ENCODE measurements at regions not wholly inside any gene's neighbourhood (a gene's known extent, or its start where the extent isn't known, plus 50 kb on each side); places are given as distances from the start of the nearest gene placed in this dataset.
"Not testable (repeated sequence)": the region's sequence is repeated elsewhere in the genome, so short reads cannot be mapped to it uniquely, and the experiment has no call there.

- not testable (repeated sequence) for H3K36me3 Mint-ChIP-seq (ENCODE audit: low read depth); H3K4me3 Mint-ChIP-seq; DNase-seq (ENCODE audit: low spot score); H3K4me1 Mint-ChIP-seq (ENCODE audit: low read depth); H3K27ac Mint-ChIP-seq; H3K27me3 Mint-ChIP-seq (ENCODE audit: low read depth)
- H3K9me3 Mint-ChIP-seq, result peaks cover 36% of the 10 kb centered on the region
Observed at GRCh38 chr12:17116538-17116937, 510.6 kb upstream of the LMO3 start.

DNA sequence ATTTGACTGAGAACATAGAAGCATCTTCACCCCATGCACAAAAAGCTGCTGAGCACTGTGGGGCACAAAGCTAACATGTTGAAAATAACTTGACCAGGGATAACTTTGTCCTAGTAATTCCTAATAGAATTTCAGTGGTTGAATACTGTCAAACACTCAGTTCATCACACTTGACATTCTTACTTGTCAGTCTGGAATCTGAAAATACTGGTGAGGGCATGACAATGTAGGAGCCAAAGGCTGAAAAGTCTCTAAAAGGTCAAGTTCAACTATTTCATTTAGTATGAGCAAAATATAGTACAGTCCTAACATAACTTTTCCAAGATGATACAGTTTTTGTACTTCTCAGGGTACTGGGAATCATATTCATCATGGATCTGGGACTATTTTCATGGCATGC lies 504.4 kb upstream of the LMO3 start:
- no peak overlapping the region for H3K4me3 Mint-ChIP-seq
- H3K27me3 Mint-ChIP-seq (ENCODE audit: low read depth), result no peaks in the 10 kb centered on the region
- DNase-seq (ENCODE audit: low spot score), result no peak
- no peaks in the 10 kb centered on the region for H3K36me3 Mint-ChIP-seq (ENCODE audit: low read depth)
- no peak overlapping the region for H3K27ac Mint-ChIP-seq
- H3K4me1 Mint-ChIP-seq (ENCODE audit: low read depth), result no peaks in the 10 kb centered on the region
- H3K9me3 Mint-ChIP-seq, result peaks cover 23% of the 10 kb centered on the region

DNA sequence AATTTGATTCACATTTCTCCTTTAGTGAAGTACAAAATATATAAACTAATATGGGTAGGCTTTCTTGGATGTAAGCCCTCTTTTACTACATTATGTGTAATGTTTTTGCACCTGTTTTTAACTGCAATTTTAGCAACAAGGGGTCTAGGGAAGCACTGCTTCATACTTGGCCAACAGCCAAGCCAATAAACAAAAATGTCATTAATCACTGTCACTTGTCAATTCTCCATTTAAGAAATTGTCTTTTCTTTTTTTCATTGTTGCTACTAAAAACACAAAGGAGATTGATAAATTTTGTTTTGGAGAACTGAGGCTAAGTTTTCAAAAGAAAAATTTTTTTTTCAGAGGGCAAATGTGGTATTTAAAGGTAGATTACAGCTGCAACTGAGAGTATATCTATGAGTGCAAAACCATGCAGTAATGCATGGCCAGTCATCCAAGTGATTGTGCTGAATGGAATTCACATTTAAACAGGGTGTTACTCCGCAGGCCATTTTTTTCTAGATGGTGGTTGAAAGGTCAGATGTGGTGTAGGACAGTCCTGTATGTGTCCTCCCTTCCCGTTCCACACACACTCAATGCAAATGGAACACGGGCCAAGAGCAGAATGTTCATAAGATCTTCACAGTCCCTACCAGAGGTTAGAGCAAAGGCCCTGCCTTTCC lies 503.0 kb upstream of the LMO3 start:
- Mint-ChIP-seq H3K27me3 (ENCODE audit: low read depth) (no peaks in the 10 kb centered on the region), H3K36me3 (ENCODE audit: low read depth) (no peaks in the 10 kb centered on the region), H3K9me3 (peaks cover 17% of the 10 kb centered on the region), H3K4me3 (no peak overlapping the region), H3K27ac (no peak overlapping the region), H3K4me1 (ENCODE audit: low read depth) (no peaks in the 10 kb centered on the region)
- DNase-seq (ENCODE audit: low spot score), result no peak

- no peaks in the 10 kb centered on the region for H3K27me3 Mint-ChIP-seq (ENCODE audit: low read depth)
- H3K4me1 Mint-ChIP-seq (ENCODE audit: low read depth), result no peaks in the 10 kb centered on the region
Observed at GRCh38 chr12:17104801-17105200, 498.8 kb upstream of the LMO3 start.

DNA sequence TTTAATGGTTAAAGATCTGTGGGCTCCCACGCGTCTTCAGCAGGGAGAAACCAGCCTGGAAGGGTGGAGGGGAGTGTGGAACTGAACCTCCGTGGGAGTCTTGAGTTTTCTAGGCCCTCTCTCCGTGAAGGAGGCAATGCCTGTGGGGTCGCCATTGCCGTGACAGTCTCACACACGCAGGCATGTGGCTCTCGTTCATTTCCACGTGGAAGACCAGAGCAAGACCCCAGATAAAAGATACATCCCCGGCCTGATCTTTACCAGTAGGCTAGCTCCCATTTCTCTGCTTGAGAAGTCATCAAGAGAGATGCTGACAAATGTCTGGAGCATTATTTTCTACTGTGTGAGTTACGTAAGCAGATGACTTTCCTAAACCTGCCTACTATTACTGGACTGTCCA lies 491.7 kb upstream of the LMO3 start:
- no peak for DNase-seq (ENCODE audit: low spot score)
- peaks cover 73% of the 10 kb centered on the region for H3K9me3 Mint-ChIP-seq
- no peaks in the 10 kb centered on the region for H3K36me3 Mint-ChIP-seq (ENCODE audit: low read depth)
- no peaks in the 10 kb centered on the region for H3K4me1 Mint-ChIP-seq (ENCODE audit: low read depth)
- no peak overlapping the region for H3K4me3 Mint-ChIP-seq
- H3K27me3 Mint-ChIP-seq (ENCODE audit: low read depth), result no peaks in the 10 kb centered on the region
- H3K27ac Mint-ChIP-seq, result no peak overlapping the region

More at GRCh38 chr12:17104801-17105200, 498.8 kb upstream of the LMO3 start:
- H3K9me3 Mint-ChIP-seq, result peaks cover 41% of the 10 kb centered on the region
- H3K27ac Mint-ChIP-seq, result no peak overlapping the region
- H3K4me3 Mint-ChIP-seq, result no peak overlapping the region
- DNase-seq (ENCODE audit: low spot score), result no peak
- no peaks in the 10 kb centered on the region for H3K36me3 Mint-ChIP-seq (ENCODE audit: low read depth)

DNA sequence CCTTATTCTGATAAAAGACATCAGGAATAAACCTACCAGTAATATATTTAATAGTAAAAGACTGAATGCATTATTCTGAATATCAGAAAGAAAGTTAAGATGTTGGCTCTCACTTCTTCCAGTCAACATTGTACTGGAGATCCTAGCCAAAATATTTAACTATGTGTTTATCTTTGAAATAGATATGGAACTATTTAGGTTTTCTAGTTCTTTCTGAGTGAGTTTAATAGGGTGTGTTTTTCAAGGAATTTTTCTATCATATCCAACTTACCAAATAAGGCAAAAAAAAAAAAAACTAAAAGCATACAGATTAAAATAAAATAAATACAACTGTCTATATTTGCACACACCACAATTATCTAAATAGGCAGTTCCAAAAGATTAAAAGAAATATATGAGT lies 478.9 kb upstream of the LMO3 start:
- peaks cover 32% of the 10 kb centered on the region for H3K9me3 Mint-ChIP-seq

DNA sequence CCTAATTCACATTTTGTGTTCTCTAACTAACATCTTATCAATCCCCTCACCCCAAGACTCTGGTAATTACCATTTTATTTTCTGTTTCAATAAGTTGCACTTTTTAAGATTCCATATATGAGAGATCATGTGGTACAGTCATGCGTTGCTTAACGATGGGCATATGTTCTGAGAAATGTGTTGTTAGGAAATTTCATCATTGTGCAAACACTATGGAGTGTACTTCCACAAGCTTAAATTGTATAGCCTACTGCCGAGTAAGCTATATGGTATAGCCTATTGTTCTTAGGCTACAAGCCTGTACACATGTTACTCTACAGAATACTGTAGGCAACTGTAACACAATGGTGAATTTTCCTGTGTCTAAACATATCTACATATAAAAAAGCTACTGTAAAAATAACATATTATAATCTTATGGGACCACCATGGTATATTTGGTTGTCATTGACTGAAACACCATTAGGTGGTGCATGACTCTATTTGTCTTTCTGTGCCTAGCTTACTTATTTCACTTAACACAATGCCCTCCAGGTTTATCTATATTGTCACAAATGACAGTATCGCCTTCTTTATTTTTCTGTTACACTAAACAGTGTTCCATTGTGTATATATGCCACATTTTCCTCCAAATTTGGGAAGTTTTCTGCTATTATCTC lies 473.4 kb upstream of the LMO3 start:
- Mint-ChIP-seq H3K9me3 (peaks cover 27% of the 10 kb centered on the region), H3K4me1 (ENCODE audit: low read depth) (no peaks in the 10 kb centered on the region), H3K27me3 (ENCODE audit: low read depth) (no peaks in the 10 kb centered on the region), H3K27ac (no peak overlapping the region), H3K4me3 (no peak overlapping the region), H3K36me3 (ENCODE audit: low read depth) (no peaks in the 10 kb centered on the region)
- no peak for DNase-seq (ENCODE audit: low spot score)

More for the DNA sequence above, 478.9 kb upstream of the LMO3 start:
- H3K27ac Mint-ChIP-seq, result no peak overlapping the region
- no peaks in the 10 kb centered on the region for H3K36me3 Mint-ChIP-seq (ENCODE audit: low read depth)
- no peaks in the 10 kb centered on the region for H3K27me3 Mint-ChIP-seq (ENCODE audit: low read depth)
- H3K4me3 Mint-ChIP-seq, result no peak overlapping the region
- no peaks in the 10 kb centered on the region for H3K4me1 Mint-ChIP-seq (ENCODE audit: low read depth)
- DNase-seq (ENCODE audit: low spot score), result no peak

DNA sequence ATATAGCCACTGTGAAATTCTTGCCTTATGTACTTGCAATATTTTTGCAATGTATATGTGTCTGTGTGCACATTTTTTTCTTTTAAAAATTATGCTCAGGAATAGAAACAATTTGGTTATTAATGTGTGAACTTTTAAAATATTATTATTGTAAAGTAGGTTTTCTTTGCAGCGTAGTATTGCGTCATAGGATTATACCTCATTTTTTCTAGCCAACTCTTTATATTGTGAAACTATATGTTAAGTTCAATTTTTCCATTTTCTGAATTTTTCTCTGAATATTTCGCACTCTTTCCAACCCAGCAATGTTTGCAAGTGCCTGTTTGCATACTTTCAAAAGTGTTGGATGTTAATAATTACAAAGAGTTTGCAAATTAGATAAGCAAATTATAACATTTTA lies 471.6 kb upstream of the LMO3 start:
- Mint-ChIP-seq H3K9me3 (peaks cover 34% of the 10 kb centered on the region), H3K4me1 (ENCODE audit: low read depth) (no peaks in the 10 kb centered on the region), H3K36me3 (ENCODE audit: low read depth) (no peaks in the 10 kb centered on the region), H3K27ac (no peak overlapping the region), H3K4me3 (no peak overlapping the region), H3K27me3 (ENCODE audit: low read depth) (no peaks in the 10 kb centered on the region)
- DNase-seq (ENCODE audit: low spot score), result no peak

DNA sequence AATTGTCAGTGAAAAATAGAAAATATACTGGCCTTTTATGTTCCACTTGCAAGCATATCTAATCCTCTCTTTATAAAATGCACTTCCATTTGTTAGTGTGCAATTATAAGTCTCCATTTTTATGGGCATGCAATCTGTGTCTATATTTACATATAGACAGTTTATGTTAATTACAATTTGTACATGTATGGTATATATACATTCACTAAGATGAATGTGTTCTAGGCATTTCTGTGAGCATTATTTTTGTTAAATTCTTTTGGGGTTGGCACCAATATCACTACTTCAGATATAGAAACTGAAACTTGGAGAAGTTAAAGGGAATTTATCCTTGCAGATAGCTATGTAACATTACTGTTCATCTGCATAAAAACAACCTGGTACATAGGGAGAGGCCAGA lies 470.8 kb upstream of the LMO3 start:
- no peak for DNase-seq (ENCODE audit: low spot score)
- no peak overlapping the region for H3K4me3 Mint-ChIP-seq
- H3K27me3 Mint-ChIP-seq (ENCODE audit: low read depth), result no peaks in the 10 kb centered on the region
- H3K36me3 Mint-ChIP-seq (ENCODE audit: low read depth), result no peaks in the 10 kb centered on the region
- H3K9me3 Mint-ChIP-seq, result peaks cover 33% of the 10 kb centered on the region
- H3K27ac Mint-ChIP-seq, result no peak overlapping the region
- H3K4me1 Mint-ChIP-seq (ENCODE audit: low read depth), result no peaks in the 10 kb centered on the region

DNA sequence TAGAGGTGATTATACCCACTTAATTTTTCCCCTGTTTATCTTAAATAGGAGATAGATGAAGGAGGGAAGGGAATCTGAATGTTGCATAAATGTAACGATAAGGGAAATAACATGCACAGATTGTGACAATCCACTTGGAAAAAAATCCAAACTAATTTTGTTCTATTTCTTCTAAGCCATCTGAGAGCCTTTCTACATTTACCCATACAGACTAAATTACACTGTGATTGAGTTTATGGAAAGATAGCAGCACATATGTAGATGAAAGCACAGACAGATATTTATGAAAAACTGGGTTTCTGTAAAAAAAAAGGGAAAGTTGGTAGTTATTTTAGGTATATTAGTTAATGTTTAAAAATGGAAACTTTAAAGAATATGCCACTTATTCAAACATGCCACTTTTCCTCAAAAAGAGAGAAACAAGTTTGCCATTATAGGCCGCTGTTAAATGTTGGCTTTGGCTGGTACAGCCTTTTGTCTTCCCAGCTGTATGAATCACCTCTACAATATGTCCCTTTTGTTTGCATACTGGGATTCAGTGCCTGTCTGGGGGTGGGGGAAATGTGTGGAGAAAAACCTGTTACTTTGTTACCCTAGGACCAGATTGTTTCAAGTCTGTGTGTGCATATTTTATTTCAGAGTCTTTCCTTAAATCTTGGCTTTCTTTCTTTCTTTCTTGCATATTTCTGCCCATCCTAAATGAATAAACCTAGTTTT lies 470.2 kb upstream of the LMO3 start:
- no peak overlapping the region for H3K27ac Mint-ChIP-seq
- DNase-seq (ENCODE audit: low spot score), result no peak
- no peaks in the 10 kb centered on the region for H3K36me3 Mint-ChIP-seq (ENCODE audit: low read depth)
- H3K4me1 Mint-ChIP-seq (ENCODE audit: low read depth), result no peaks in the 10 kb centered on the region
- peaks cover 37% of the 10 kb centered on the region for H3K9me3 Mint-ChIP-seq
- no peaks in the 10 kb centered on the region for H3K27me3 Mint-ChIP-seq (ENCODE audit: low read depth)
- no peak overlapping the region for H3K4me3 Mint-ChIP-seq

DNA sequence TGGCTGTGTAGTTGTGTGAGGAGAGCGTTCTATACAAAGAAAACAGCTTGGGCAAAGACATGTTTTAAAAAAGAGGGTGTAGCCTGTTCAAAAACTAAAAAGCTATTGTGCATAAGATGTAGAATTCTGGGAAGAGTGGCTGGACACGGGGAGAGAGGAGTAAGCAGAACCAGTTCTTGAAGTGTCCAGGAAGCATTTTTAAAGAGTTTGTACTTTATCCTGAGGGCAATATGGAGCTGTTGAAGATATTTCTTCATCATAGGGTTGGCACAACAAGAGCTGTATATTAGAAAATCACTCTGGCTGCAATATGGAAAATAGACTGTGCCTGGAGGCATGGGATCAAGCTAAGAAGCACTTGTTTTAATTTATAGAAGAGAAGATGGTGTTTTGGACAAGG lies 458.9 kb upstream of the LMO3 start:
- H3K27me3 Mint-ChIP-seq (ENCODE audit: low read depth), result no peaks in the 10 kb centered on the region
- no peak for DNase-seq (ENCODE audit: low spot score)
- peaks cover 40% of the 10 kb centered on the region for H3K9me3 Mint-ChIP-seq
- no peak overlapping the region for H3K4me3 Mint-ChIP-seq
- H3K27ac Mint-ChIP-seq, result no peak overlapping the region
- no peaks in the 10 kb centered on the region for H3K4me1 Mint-ChIP-seq (ENCODE audit: low read depth)
- no peaks in the 10 kb centered on the region for H3K36me3 Mint-ChIP-seq (ENCODE audit: low read depth)

GRCh38 chr12:17062267-17063036 lies 456.5 kb upstream of the LMO3 start:
- DNase-seq (ENCODE audit: low spot score), result no peak
- Mint-ChIP-seq H3K4me3 (no peak overlapping the region), H3K27me3 (ENCODE audit: low read depth) (no peaks in the 10 kb centered on the region), H3K9me3 (peaks cover 47% of the 10 kb centered on the region), H3K36me3 (ENCODE audit: low read depth) (no peaks in the 10 kb centered on the region), H3K27ac (no peak overlapping the region), H3K4me1 (ENCODE audit: low read depth) (no peaks in the 10 kb centered on the region)

GRCh38 chr12:17060260-17060659 lies 454.3 kb upstream of the LMO3 start:
- no peak for DNase-seq (ENCODE audit: low spot score)
- no peaks in the 10 kb centered on the region for H3K4me1 Mint-ChIP-seq (ENCODE audit: low read depth)
- no peak overlapping the region for H3K27ac Mint-ChIP-seq
- peaks cover 39% of the 10 kb centered on the region for H3K9me3 Mint-ChIP-seq
- H3K27me3 Mint-ChIP-seq (ENCODE audit: low read depth), result no peaks in the 10 kb centered on the region
- H3K36me3 Mint-ChIP-seq (ENCODE audit: low read depth), result no peaks in the 10 kb centered on the region
- H3K4me3 Mint-ChIP-seq, result no peak overlapping the region

DNA sequence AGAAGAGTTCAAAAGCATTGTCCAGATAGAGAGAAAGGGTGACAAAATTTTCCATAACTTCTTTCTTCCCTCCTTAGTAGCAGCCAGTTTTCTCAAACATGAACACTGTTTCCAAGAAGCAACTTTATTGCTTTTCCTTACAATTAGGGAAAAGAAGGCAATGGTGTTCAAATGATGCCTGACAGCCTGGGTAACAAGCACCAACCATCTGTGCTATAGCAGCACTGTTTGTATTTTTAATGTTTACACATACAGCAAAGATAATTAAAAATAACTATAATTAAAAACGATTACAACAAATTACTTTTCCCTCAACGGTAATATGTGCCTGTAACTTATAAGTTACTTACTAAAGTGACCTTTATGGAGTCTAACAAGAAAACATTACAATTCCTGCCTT lies 450.6 kb upstream of the LMO3 start:
- Mint-ChIP-seq H3K27me3 (ENCODE audit: low read depth) (no peaks in the 10 kb centered on the region), H3K4me3 (no peak overlapping the region), H3K9me3 (peaks cover 43% of the 10 kb centered on the region), H3K36me3 (ENCODE audit: low read depth) (no peaks in the 10 kb centered on the region), H3K4me1 (ENCODE audit: low read depth) (no peaks in the 10 kb centered on the region), H3K27ac (no peak overlapping the region)
- no peak for DNase-seq (ENCODE audit: low spot score)
